HG03439 (cell line): ENCODE measurements at regions not wholly inside any gene's neighbourhood (a gene's known extent, or its start where the extent isn't known, plus 50 kb on each side); places are given as distances from the start of the nearest gene placed in this dataset.

Experiments
- ATAC-seq: cut with Tn5 transposase; IDR thresholded peaks from one replicate; pipeline ENCODE4 v1.9.1; 2021; ENCODE audit warnings: mild to moderate bottlenecking, moderate library complexity; ENCODE audit not compliant: unreplicated experiment

GRCh38 chr17:79506150-79506870, 104.5 kb downstream of the RBFOX3 start:
- no peak for ATAC-seq

- ATAC-seq, result no peak
Observed at GRCh38 chr17:79505199-79505598, 105.7 kb downstream of the RBFOX3 start.

GRCh38 chr17:79504181-79504605, 106.7 kb downstream of the RBFOX3 start:
- ATAC-seq, result no peak

DNA sequence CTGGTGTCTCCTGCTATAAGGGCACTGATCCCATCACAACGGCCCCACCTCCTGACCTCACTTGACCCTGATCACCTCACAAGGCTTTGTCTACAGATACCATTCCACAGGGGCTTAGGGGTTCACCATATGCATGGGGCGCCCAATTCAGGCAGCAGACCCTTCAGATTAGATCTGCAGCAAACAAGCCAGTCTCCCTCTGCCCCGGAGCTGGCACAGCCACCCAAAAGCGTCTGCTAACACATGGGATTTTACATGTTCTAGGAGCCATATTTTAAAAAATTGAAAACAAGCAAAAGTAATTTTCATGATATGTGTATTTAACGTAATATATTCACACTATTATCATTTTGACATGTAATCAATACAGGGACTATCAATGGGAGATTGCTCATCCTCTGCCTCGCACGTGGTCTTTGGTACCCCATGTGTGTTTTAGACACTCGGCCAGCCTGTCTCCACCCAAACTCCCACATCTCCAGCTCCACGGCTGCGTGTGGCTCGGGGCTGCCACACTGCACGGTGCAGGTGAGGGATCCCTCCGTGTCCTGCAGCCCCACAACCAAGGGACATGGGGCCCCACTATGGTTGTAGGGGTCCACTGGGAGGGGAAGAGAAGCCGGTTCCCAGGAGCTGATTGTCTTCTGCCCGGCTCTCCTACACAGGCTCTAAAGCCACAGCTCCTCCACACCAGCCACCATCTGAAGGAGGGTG, 107.6 kb downstream of the RBFOX3 start:
- no peak for ATAC-seq

DNA sequence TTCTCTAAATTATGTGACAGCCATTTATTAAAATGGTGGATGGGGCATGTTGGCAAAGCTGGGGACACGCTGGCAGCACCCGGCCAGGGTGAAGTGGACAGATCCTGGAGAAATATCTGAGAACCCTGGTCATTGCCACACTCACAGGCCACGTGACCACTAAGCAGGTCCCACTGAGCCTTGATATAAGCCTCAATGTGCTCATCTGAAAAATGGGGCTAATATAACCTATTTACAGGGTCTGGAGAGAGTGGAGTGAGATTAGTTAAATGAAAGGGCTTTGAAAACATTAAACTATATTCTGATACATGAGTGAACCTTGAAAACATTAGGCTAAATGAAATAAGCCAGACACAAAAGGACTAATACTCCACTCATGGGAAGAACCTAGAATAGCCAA, 108.9 kb downstream of the RBFOX3 start:
- no peak for ATAC-seq

DNA sequence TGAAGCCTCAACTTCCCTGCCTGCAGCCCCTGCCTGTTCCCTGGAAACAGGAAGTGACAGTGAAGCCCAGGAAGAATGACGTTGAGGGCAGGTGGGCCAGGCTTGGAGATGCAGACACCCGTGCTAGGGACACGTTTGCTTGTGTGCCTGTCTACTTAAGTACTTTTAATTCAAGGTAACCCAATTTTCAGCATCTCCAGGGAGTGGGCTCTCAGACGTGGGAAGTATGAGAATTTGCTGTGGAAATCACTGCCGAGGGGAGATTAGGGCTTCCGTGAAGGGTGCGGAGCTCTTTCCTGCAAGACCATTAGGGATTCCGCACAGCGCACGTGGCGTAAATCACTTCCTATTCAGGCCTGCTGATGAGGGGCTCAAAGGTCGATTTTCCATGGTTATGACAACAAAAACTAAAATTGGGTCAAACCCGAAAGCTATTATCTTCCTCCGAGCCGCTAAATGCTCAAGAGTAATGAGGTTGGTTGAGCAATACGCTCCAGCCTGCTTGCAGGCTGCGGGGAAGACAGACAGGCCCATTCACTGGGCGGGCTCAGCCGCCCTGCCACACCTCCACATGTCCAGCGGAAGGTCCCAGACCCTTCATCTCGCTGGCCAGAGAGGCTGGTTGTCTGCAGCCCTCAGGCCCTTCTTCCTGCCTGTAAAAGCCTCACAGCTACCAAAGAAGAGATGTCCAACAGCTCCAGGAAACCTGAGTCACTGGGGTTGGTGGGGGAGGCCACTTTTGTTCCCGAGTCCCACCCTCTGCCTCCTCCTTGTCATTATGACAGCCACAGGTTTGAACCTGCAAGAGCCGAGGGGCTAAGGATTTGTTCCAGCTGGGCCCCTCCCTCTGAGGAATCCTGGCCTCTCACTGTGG, 109.9 kb downstream of the RBFOX3 start:
- no peak for ATAC-seq

GRCh38 chr17:79498854-79499253, 112.0 kb downstream of the RBFOX3 start:
- ATAC-seq, result no peak

DNA sequence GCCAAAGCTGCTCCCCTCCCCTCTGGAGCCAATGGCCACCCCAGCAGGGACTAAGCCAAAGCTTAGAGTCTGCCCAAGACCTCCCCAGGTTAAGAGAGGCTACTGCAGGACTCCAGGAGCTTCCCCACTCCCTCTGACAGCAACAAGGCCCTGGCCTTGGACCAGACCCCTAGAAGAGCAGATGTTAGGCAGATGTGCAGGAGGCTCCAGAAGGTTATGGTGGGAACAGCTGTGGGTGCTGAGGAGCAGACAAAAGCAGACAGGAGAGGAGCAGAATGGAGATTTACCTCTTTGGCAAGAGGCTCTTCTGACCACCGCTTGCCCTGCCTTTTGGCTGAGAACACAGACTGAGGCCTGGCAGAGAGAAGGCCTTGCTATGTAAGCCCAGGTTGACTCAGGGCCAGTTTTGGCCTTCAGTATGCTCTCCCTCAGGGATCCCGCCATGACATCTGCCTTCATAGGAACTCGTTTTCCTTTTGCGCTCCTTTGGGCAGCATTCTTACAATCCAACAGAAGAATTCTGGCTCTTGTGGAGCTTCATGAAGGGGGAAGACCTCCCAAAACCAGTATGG, 113.0 kb downstream of the RBFOX3 start:
- no peak for ATAC-seq

DNA sequence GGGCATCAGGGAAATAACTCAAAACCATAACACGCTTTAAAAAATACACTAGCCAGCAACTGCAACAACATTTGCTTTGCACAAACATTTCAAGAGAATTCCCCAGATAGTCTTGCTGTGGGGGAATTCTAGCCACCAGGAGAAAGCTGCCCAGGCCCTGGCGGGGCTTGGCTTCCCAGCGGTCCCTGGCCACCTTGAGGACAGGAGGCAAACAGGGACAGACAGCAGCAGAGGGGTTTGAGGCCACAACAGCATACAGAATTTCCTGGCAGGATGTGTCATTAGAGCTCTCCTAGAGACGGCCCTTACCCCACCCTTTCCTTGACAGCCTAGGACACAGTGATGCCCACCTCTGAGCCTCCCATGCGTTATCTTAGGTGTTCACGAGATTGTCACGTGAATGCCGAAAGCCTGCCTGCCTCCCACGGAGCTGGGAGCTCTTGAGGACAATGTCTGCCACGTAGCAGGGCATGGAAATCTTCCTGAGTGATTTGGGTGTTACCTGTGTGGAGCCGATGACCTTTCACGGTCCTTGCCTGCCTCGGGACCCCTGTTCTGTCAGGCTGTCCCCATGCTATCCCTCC, 114.3 kb downstream of the RBFOX3 start:
- ATAC-seq, result no peak

- ATAC-seq, result no peak
Observed at GRCh38 chr17:79495665-79496064, 115.2 kb downstream of the RBFOX3 start.

GRCh38 chr17:79491006-79491405, 119.8 kb downstream of the RBFOX3 start:
- ATAC-seq, result no peak

GRCh38 chr17:79490530-79490929, 120.3 kb downstream of the RBFOX3 start:
- no peak for ATAC-seq

- no peak for ATAC-seq
Observed at GRCh38 chr17:79487149-79487548, 123.7 kb downstream of the RBFOX3 start.

DNA sequence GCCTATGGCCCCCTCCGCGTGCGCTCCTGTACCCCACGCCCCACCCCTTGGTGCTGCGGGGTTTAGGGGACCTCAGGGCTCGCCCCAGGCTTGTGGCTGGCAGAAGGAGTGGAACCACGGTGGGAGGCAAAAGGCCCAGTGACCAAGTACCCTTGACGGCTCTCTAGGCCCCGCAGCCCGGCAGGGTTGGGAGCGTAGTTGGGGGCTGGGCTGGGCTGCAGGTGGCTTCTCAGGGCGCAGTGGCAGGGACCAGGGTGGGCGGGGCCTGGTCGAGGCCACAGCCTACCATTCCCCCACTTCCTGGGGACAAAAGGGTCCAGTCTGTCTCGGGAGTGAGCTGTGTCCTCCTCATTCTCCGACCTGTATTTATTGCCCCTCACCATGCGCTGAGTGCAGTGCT, 124.9 kb downstream of the RBFOX3 start:
- ATAC-seq, result no peak

- no peak for ATAC-seq
Observed at GRCh38 chr17:79485419-79485985, 125.3 kb downstream of the RBFOX3 start.

GRCh38 chr17:79484600-79485418, 126.0 kb downstream of the RBFOX3 start:
- ATAC-seq, result no peak

DNA sequence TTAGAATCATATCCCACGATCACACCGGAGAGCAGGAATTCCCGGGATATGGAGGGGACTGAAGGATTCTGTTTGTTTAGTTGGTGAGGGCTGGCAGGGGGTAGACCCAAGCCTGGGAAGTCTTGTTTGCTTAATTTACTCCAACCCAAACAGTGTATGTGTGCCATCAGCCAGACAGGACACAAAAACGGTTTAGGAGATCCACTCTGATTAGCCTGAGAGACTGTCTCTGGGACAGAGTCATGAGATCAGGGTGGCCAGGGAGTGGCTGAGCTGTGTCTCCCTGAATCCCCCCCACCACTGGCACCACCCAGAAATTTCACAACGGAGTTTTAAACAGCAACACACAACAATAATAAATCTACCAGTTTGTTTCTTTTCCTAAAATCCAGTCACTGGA, 127.0 kb downstream of the RBFOX3 start:
- ATAC-seq, result no peak

DNA sequence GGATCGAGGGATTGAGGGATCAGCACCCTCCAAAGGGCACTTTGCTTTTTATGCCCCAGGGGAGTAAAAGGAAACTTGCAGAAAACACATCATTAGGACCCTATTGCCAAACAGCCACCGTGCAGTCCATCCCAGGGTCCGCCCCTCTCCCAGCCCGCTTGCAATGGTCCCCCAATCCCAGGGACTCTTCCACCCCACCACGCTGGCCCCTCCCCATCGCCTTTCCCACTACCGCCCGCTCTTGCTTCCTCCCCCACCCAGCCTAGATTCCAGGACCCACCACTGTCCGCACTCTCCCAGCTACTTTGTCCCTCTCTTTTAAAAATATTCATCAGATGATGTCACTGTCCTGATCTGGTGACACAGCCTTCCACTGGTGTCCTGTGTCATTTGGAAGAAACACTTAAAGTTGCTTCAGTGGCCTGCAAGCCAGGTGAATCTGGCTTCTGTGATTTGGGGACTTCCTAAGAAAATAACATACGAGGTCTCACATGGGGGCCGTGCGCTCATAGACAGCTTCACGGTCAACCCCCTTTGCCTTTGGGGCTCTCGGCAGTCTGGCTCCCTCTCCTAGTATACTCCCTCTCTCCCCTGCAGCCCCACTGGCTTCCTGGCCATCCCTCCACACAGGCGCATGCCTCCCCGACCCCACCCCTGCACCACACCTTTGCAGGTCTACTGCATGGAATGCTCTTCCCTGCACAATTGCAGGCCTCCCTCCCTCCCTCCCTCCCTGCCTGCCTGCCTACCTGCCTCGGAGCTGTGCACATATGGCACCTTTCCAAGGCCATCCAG, 127.9 kb downstream of the RBFOX3 start:
- ATAC-seq, result no peak

DNA sequence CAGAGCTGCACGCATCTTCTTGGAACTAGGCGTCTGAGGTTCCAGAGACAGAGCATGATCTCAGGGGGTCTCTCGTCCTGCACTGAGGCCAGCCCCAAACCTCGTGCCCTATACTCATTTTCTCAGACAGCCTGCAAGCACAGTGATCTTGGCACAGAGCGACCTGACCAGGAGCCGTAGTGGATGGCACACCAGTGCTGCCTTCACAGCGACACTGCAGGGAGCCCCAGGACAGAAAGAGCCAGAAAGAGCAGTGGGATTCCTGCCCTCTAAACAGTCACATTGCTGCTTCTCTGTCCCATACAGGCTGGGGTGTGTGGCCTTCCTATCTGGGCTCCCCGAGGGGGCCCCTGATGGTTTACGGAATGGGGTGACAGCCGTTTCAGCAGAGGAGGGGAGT, 131.0 kb downstream of the RBFOX3 start:
- no peak for ATAC-seq
